HL-60 (cell line): ENCODE measurements at regions not wholly inside any gene's neighbourhood (a gene's known extent, or its start where the extent isn't known, plus 50 kb on each side); places are given as distances from the start of the nearest gene placed in this dataset.

Experiments
- DNase-seq, 2 experiments: peaks; one replicate each; pipeline ENCODE4 v3.0.0-alpha.2; 2010 to 2020; ENCODE audit warnings: low read depth in 1 of 2, low spot score in 1 of 2
- H3K27ac ChIP-seq: fragments of 250-450 bp; sonication (Bioruptor Pico); replicated peaks from 2 replicates; pipeline ENCODE4 v1.5.1; 2020; ENCODE audit warnings: mild to moderate bottlenecking, moderate library complexity
- H3K27me3 ChIP-seq: fragments of 250-450 bp; sonication (Bioruptor Pico); 2 replicates; pipeline ENCODE4 v1.5.1; 2021; ENCODE audit warnings: mild to moderate bottlenecking, moderate library complexity; ENCODE audit not compliant: insufficient read depth, poor library complexity, severe bottlenecking
- H3K4me3 ChIP-seq: replicated peaks from 2 replicates; pipeline ENCODE4 v1.5.1; 2011; ENCODE audit warnings: mild to moderate bottlenecking, control low read depth, low read length; ENCODE audit not compliant: insufficient read depth
- GABPA ChIP-seq: IDR thresholded peaks from 2 replicates; pipeline ENCODE4 v1.6.1; 2012; ENCODE audit warnings: low read depth
- POLR2AphosphoS5 ChIP-seq: IDR thresholded peaks from 2 replicates; pipeline ENCODE4 v1.6.1; 2012; ENCODE audit warnings: low read depth
- SPI1 ChIP-seq: IDR thresholded peaks from 2 replicates; pipeline ENCODE4 v1.6.1; 2012; ENCODE audit warnings: low read depth, mild to moderate bottlenecking, borderline replicate concordance
- TF ChIP-seq, protein P1 (sequence below): IDR thresholded peaks from one replicate; pipeline ENCODE4 v1.5.1; 2011; ENCODE audit warnings: low read length, control low read depth, inconsistent platforms; ENCODE audit not compliant: insufficient read depth
- TF ChIP-seq, protein P2 (sequence below): IDR thresholded peaks from 2 replicates; pipeline ENCODE4 v1.6.1; 2012; ENCODE audit warnings: low read depth; ENCODE audit not compliant: insufficient replicate concordance

DNA sequence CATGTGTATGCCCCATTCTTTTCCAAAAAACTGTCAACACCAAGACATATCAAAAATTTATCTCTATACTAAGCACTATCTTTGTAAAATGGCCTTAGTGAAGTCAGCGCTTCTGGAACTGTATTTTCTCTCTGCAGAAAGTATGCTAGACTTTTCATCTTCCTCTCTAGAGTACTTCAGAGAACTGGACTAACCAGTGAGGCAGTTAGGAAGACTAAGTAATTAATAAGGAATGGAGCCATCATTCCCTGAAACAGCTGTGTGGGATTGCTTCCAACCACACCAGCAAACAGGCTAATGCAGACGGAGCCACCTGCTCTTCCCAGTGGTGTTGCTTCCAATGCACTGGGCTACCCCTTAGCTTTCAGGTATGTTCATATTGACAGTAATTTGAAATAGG is 169.1 kb upstream of the FUT9 start:
- no peak overlapping the region for H3K27ac ChIP-seq
- H3K27me3 ChIP-seq: no peaks in the 10 kb centered on the region
- TF ChIP-seq SPI1 (no peak), GABPA (no peak), POLR2AphosphoS5 (no peak)
- TF ChIP-seq, protein P1, sequence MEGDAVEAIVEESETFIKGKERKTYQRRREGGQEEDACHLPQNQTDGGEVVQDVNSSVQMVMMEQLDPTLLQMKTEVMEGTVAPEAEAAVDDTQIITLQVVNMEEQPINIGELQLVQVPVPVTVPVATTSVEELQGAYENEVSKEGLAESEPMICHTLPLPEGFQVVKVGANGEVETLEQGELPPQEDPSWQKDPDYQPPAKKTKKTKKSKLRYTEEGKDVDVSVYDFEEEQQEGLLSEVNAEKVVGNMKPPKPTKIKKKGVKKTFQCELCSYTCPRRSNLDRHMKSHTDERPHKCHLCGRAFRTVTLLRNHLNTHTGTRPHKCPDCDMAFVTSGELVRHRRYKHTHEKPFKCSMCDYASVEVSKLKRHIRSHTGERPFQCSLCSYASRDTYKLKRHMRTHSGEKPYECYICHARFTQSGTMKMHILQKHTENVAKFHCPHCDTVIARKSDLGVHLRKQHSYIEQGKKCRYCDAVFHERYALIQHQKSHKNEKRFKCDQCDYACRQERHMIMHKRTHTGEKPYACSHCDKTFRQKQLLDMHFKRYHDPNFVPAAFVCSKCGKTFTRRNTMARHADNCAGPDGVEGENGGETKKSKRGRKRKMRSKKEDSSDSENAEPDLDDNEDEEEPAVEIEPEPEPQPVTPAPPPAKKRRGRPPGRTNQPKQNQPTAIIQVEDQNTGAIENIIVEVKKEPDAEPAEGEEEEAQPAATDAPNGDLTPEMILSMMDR: no peak
- TF ChIP-seq, protein P2, sequence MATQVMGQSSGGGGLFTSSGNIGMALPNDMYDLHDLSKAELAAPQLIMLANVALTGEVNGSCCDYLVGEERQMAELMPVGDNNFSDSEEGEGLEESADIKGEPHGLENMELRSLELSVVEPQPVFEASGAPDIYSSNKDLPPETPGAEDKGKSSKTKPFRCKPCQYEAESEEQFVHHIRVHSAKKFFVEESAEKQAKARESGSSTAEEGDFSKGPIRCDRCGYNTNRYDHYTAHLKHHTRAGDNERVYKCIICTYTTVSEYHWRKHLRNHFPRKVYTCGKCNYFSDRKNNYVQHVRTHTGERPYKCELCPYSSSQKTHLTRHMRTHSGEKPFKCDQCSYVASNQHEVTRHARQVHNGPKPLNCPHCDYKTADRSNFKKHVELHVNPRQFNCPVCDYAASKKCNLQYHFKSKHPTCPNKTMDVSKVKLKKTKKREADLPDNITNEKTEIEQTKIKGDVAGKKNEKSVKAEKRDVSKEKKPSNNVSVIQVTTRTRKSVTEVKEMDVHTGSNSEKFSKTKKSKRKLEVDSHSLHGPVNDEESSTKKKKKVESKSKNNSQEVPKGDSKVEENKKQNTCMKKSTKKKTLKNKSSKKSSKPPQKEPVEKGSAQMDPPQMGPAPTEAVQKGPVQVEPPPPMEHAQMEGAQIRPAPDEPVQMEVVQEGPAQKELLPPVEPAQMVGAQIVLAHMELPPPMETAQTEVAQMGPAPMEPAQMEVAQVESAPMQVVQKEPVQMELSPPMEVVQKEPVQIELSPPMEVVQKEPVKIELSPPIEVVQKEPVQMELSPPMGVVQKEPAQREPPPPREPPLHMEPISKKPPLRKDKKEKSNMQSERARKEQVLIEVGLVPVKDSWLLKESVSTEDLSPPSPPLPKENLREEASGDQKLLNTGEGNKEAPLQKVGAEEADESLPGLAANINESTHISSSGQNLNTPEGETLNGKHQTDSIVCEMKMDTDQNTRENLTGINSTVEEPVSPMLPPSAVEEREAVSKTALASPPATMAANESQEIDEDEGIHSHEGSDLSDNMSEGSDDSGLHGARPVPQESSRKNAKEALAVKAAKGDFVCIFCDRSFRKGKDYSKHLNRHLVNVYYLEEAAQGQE: no peak
- H3K4me3 ChIP-seq: no peak overlapping the region
- no peak for DNase-seq

DNA sequence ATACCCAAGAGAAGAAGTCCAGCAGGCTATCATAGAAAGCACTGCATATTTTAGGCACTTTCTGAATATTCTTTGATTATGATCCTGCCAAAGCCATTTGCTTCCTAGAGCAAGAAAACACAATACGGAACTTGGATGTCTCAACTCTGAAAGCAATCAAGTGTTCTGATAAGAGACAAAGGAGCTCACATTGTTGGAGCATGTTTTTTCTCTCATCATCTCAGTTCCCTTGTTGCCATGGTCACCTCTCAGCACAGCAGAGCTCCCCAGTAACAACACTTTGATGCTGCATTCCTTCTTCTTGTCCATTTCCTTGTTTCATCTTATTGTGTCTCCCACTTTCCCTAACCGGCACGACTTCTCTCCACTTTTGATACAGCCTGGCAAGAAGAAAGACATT is 168.7 kb upstream of the FUT9 start:
- no peak for TF ChIP-seq GABPA
- TF ChIP-seq POLR2AphosphoS5: no peak
- TF ChIP-seq, protein P1: no peak
- no peak for TF ChIP-seq SPI1
- TF ChIP-seq, protein P2: no peak
- Histone ChIP-seq H3K4me3 (no peak overlapping the region), H3K27ac (no peak overlapping the region), H3K27me3 (no peaks in the 10 kb centered on the region)
- no peak for DNase-seq

DNA sequence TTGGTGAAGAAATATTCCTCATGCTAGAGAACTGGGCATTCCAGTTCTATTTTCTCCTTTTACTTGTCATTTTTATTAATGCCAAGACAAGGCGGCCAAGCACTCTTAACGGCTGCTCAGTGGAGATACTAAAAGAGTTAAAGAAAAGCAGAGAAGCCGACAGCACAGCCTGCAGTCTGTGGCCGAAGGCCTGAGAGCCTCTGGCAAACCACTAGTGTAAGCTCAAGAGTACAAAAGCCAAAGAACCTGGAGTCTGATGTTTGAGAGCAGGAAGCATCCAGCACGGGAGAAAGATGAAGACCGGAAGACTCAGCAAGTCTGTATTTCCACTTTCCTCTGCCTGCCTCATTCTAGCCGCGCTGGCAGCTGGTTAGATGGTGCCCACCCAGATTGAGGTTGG is 167.1 kb upstream of the FUT9 start:
- no peak for DNase-seq
- H3K4me3 ChIP-seq: no peak overlapping the region
- no peak overlapping the region for H3K27ac ChIP-seq
- H3K27me3 ChIP-seq: no peaks in the 10 kb centered on the region
- TF ChIP-seq SPI1 (no peak), GABPA (no peak)

DNA sequence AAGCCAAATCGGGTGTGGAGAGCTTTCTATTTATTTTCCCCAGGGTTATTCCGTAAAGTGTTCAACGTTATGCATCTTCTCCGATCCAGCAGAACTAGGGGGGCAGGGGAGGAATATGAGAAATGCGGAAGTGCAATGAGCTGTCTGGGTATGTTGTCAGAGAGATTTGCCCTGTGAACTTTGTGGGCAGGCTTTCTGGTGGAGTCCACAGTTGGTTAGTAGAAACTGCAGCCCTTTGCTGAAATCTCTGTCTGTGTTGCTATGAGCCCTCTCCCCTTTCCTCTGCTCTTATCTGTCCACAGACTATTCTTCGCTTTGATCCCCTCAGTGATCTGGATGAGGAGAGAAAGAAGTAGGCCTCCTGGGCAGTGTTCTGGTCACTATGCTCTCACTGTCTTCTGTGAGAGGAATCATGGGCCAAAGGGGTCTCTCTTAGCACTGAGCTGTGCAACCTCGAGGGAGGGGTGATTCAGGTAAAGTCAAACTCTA is 158.9 kb upstream of the FUT9 start:
- no peaks in the 10 kb centered on the region for H3K27me3 ChIP-seq
- TF ChIP-seq SPI1: no peak
- TF ChIP-seq GABPA: no peak
- TF ChIP-seq, protein P1: no peak
- TF ChIP-seq, protein P2: no peak
- no peak for TF ChIP-seq POLR2AphosphoS5
- no peak for DNase-seq
- no peak overlapping the region for H3K27ac ChIP-seq
- H3K4me3 ChIP-seq: no peak overlapping the region
